K562 (cell line): ENCODE measurements at regions not wholly inside any gene's neighbourhood (a gene's known extent, or its start where the extent isn't known, plus 50 kb on each side); places are given as distances from the start of the nearest gene placed in this dataset.

Source experiments
- MAFF ChIP-seq: IDR thresholded peaks from 2 replicates; pipeline ENCODE4 v1.6.1; 2012; ENCODE audit warnings: low read length, improper control_type of control experiment
- PATZ1 ChIP-seq: fragments of 250-450 bp; sonication (Bioruptor Pico); IDR thresholded peaks from 2 replicates; pipeline ENCODE4 v1.5.0; 2020; ENCODE audit warnings: mild to moderate bottlenecking, borderline replicate concordance
- POLR2A ChIP-seq: fragments of 450-650 bp; conservative IDR thresholded peaks from 2 replicates; pipeline ENCODE4 v1.6.1; 2016
- TBL1XR1 ChIP-seq, 2 experiments: IDR thresholded peaks; 2 replicates each; pipeline ENCODE4 v1.6.1; 2012; ENCODE audit warnings: improper control_type of control experiment in 2 of 2, low read length in 2 of 2, mild to moderate bottlenecking in 1 of 2
- TF ChIP-seq, protein P1 (sequence below): sonication (generic); formaldehyde crosslinking; IDR thresholded peaks from 2 replicates; pipeline ENCODE4 v1.9.0; 2022; ENCODE audit warnings: mild to moderate bottlenecking, missing genetic modification reagents
- TF ChIP-seq, protein P2 (sequence below), 2 experiments: fragments of 450-650 bp; formaldehyde crosslinking in 1 of 2; IDR thresholded peaks; 2 replicates each; pipeline versions ENCODE4 v1.4.0 to v1.6.1; 2014 to 2020; ENCODE audit warnings: mild to moderate bottlenecking in 2 of 2, borderline replicate concordance in 1 of 2, low read depth in 1 of 2
- TF ChIP-seq, protein P3 (sequence below), 3 experiments: IDR thresholded peaks in 2 of 3; conservative IDR thresholded peaks in 1 of 3; 2 replicates each; pipeline ENCODE4 v1.5.1; 2011 to 2012; ENCODE audit warnings: low read length in 3 of 3, mild to moderate bottlenecking in 3 of 3, control low read depth in 2 of 3, improper control_type of control experiment in 1 of 3, inconsistent platforms in 1 of 3, low read depth in 1 of 3, mixed read lengths in 1 of 3, moderate library complexity in 1 of 3; ENCODE audit not compliant: insufficient read depth in 2 of 3

DNA sequence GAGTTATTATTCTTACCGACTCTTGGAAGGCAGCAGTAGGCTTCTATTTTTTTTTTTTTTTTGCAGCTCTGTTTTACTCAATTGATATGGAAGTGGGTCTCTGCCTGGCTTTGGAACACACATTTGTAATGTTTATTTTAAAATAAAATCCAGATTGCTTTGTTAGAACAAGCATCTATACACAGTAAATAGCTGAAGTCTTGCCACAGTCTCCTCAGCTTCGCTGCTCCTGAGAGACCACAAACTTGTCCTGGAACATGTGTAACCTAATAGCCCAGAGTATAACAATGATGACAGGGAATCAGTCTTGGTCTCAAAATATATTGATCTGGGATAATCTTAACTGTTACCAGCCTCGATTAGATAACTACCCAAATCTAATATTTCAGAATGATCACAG, 299.8 kb upstream of the NOX3 start:
- TF ChIP-seq, protein P1, sequence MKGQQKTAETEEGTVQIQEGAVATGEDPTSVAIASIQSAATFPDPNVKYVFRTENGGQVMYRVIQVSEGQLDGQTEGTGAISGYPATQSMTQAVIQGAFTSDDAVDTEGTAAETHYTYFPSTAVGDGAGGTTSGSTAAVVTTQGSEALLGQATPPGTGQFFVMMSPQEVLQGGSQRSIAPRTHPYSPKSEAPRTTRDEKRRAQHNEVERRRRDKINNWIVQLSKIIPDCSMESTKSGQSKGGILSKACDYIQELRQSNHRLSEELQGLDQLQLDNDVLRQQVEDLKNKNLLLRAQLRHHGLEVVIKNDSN (CRISPR knock-in tag) = no peak
- TF ChIP-seq, protein P2, sequence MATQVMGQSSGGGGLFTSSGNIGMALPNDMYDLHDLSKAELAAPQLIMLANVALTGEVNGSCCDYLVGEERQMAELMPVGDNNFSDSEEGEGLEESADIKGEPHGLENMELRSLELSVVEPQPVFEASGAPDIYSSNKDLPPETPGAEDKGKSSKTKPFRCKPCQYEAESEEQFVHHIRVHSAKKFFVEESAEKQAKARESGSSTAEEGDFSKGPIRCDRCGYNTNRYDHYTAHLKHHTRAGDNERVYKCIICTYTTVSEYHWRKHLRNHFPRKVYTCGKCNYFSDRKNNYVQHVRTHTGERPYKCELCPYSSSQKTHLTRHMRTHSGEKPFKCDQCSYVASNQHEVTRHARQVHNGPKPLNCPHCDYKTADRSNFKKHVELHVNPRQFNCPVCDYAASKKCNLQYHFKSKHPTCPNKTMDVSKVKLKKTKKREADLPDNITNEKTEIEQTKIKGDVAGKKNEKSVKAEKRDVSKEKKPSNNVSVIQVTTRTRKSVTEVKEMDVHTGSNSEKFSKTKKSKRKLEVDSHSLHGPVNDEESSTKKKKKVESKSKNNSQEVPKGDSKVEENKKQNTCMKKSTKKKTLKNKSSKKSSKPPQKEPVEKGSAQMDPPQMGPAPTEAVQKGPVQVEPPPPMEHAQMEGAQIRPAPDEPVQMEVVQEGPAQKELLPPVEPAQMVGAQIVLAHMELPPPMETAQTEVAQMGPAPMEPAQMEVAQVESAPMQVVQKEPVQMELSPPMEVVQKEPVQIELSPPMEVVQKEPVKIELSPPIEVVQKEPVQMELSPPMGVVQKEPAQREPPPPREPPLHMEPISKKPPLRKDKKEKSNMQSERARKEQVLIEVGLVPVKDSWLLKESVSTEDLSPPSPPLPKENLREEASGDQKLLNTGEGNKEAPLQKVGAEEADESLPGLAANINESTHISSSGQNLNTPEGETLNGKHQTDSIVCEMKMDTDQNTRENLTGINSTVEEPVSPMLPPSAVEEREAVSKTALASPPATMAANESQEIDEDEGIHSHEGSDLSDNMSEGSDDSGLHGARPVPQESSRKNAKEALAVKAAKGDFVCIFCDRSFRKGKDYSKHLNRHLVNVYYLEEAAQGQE (IDR thresholded peaks at IDR 0.05; ENCODE audit: borderline replicate concordance) = no peak
- TF ChIP-seq, protein P2 (CRISPR knock-in tag; IDR thresholded peaks at IDR 0.05; ENCODE audit: low read depth) = no peak
- TF ChIP-seq, protein P3, sequence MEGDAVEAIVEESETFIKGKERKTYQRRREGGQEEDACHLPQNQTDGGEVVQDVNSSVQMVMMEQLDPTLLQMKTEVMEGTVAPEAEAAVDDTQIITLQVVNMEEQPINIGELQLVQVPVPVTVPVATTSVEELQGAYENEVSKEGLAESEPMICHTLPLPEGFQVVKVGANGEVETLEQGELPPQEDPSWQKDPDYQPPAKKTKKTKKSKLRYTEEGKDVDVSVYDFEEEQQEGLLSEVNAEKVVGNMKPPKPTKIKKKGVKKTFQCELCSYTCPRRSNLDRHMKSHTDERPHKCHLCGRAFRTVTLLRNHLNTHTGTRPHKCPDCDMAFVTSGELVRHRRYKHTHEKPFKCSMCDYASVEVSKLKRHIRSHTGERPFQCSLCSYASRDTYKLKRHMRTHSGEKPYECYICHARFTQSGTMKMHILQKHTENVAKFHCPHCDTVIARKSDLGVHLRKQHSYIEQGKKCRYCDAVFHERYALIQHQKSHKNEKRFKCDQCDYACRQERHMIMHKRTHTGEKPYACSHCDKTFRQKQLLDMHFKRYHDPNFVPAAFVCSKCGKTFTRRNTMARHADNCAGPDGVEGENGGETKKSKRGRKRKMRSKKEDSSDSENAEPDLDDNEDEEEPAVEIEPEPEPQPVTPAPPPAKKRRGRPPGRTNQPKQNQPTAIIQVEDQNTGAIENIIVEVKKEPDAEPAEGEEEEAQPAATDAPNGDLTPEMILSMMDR (IDR thresholded peaks at IDR 0.05 in 2 of 3, conservative IDR thresholded peaks at IDR 0.05 in 1 of 3; ENCODE audit: insufficient read depth in 2 of 3, low read depth in 1 of 3, low read length in 3 of 3) = no peak
- no peak for TF ChIP-seq MAFF
- no peak for TF ChIP-seq PATZ1 (CRISPR knock-in tag)
- no peak for TF ChIP-seq POLR2A
- no peak for TF ChIP-seq TBL1XR1 (IDR thresholded peaks at IDR 0.05; ENCODE audit: low read length in 2 of 2)
